PC-3 (cell line): ENCODE measurements at regions not wholly inside any gene's neighbourhood (a gene's known extent, or its start where the extent isn't known, plus 50 kb on each side); places are given as distances from the start of the nearest gene placed in this dataset.

ENCODE experiments used
- ATAC-seq: fragments of 200-7000 bp; cut with Tn5 transposase; 2 replicates; pipeline ENCODE4 v1.9.1; 2020; ENCODE audit warnings: mild to moderate bottlenecking, moderate library complexity
- BruUV-seq: library from RNA; stranded (reverse); fragments of 400-500 nt; replicated peaks from 2 replicates; lab custom pipeline; 2021; lab: Mats Ljungman, UMichigan
- CTCF ChIA-PET: fragments of 300-600 bp; sonication (Branson Sonifier 250); formaldehyde crosslinking; loops from one replicate; lab custom pipeline; 2022; ENCODE audit warnings: antibody characterized with exemption; lab: Charles Lee
- POLR2A ChIA-PET: fragments of 300-600 bp; sonication (Branson Sonifier 250); formaldehyde crosslinking; loops from one replicate; lab custom pipeline; 2022; ENCODE audit warnings: antibody characterized with exemption; ENCODE audit not compliant: unreplicated experiment; lab: Charles Lee
- DNase-seq: peaks from one replicate; pipeline ENCODE4 v3.0.0-alpha.2; 2015
- H2AFZ ChIP-seq: fragments of 300-600 bp; sonication (generic); 2 replicates; pipeline ENCODE4 v1.6.0; 2016; ENCODE audit warnings: antibody characterized with exemption, low read length
- H3F3A ChIP-seq: fragments of 300-600 bp; sonication (generic); one replicate; pipeline ENCODE4 v1.6.0; 2017; ENCODE audit warnings: antibody characterized with exemption, low read length, control low read depth, mild to moderate bottlenecking; ENCODE audit not compliant: unreplicated experiment
- H3K27ac ChIP-seq: fragments of 300-600 bp; sonication (generic); 2 replicates; pipeline ENCODE4 v1.5.1; 2016; ENCODE audit warnings: mild to moderate bottlenecking, low read length
- H3K27me3 ChIP-seq: fragments of 300-600 bp; sonication (generic); 2 replicates; pipeline ENCODE4 v1.6.1; 2016; ENCODE audit warnings: low read length, mixed read lengths
- H3K36me3 ChIP-seq: fragments of 300-600 bp; sonication (generic); 2 replicates; pipeline ENCODE4 v1.6.1; 2016; ENCODE audit warnings: low read depth, mixed run types, low read length, mixed read lengths
- H3K4me1 ChIP-seq: fragments of 300-600 bp; sonication (generic); 2 replicates; pipeline ENCODE4 v1.5.1; 2016; ENCODE audit warnings: low read length; ENCODE audit not compliant: insufficient read depth
- H3K4me2 ChIP-seq: fragments of 300-600 bp; sonication (generic); 2 replicates; pipeline ENCODE4 v1.6.0; 2016; ENCODE audit warnings: low read length
- H3K4me3 ChIP-seq: fragments of 300-600 bp; sonication (generic); 2 replicates; pipeline ENCODE4 v1.5.1; 2016; ENCODE audit warnings: mild to moderate bottlenecking, low read length, mixed read lengths
- H3K79me2 ChIP-seq: fragments of 300-600 bp; sonication (generic); 2 replicates; pipeline ENCODE4 v1.6.1; 2017; ENCODE audit warnings: low read length, mixed read lengths
- H3K9ac ChIP-seq: fragments of 300-600 bp; sonication (generic); 2 replicates; pipeline ENCODE4 v1.6.0; 2016; ENCODE audit warnings: mild to moderate bottlenecking, low read length
- H3K9me2 ChIP-seq: fragments of 300-600 bp; sonication (generic); replicated peaks from 2 replicates; pipeline ENCODE4 v1.6.1; 2016; ENCODE audit warnings: mixed run types, low read length, mixed read lengths
- H3K9me3 ChIP-seq: fragments of 300-600 bp; sonication (generic); 2 replicates; pipeline ENCODE4 v1.6.1; 2016; ENCODE audit warnings: low read length, mixed read lengths
- H4K20me1 ChIP-seq: fragments of 300-600 bp; sonication (generic); 2 replicates; pipeline ENCODE4 v1.6.1; 2016; ENCODE audit warnings: low read length, mixed read lengths
- EZH2 ChIP-seq: fragments of 300-600 bp; sonication (generic); IDR thresholded peaks from one replicate; pipeline ENCODE4 v1.6.1; 2017; ENCODE audit warnings: antibody characterized with exemption, mild to moderate bottlenecking, low read length; ENCODE audit not compliant: unreplicated experiment
- EZH2phosphoT487 ChIP-seq: fragments of 300-600 bp; sonication (generic); IDR thresholded peaks from 2 replicates; pipeline ENCODE4 v1.6.1; 2018; ENCODE audit warnings: mild to moderate bottlenecking, antibody characterized with exemption, low read length, borderline replicate concordance
- intact Hi-C: fragments of 100-400 bp; cut with micrococcal nuclease; formaldehyde crosslinking; loops from 2 replicates; pipeline ENCODE4 v1.9.0; 2023
- TF ChIP-seq, protein P1 (sequence below): fragments of 300-600 bp; sonication (generic); conservative IDR thresholded peaks from 2 replicates; pipeline ENCODE4 v1.5.1; 2017; ENCODE audit warnings: antibody characterized with exemption, low read depth, mild to moderate bottlenecking, low read length

DNA sequence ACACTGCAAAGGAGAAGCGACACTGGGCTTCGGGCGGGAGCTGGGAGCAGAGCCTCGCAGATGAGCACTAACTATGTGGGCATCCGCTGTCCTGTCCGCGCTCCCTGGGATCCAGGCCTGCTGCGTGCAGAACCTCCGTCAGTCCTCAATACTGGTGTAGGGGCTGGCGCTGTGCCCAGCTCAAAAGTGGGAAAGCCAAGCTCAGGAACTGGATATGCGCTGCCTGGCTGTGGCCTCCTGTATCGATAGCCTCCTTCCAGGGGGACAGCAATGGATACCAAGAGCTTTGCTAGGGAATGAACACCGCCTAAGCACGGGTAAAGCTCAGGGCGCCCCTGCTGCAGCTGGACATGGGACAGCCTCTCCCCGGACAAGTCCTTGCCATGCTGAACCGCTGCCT, 270.4 kb downstream of the NSG2 start:
- no peaks in the 10 kb centered on the region for H3K9me3 ChIP-seq
- intact Hi-C loops = loop anchor here (10.0 kb wide), 1 partner anchor 1611 kb away; no protein-coding TSS in a partner anchor
- TF ChIP-seq, protein P1, sequence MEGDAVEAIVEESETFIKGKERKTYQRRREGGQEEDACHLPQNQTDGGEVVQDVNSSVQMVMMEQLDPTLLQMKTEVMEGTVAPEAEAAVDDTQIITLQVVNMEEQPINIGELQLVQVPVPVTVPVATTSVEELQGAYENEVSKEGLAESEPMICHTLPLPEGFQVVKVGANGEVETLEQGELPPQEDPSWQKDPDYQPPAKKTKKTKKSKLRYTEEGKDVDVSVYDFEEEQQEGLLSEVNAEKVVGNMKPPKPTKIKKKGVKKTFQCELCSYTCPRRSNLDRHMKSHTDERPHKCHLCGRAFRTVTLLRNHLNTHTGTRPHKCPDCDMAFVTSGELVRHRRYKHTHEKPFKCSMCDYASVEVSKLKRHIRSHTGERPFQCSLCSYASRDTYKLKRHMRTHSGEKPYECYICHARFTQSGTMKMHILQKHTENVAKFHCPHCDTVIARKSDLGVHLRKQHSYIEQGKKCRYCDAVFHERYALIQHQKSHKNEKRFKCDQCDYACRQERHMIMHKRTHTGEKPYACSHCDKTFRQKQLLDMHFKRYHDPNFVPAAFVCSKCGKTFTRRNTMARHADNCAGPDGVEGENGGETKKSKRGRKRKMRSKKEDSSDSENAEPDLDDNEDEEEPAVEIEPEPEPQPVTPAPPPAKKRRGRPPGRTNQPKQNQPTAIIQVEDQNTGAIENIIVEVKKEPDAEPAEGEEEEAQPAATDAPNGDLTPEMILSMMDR = no peak
- TF ChIP-seq EZH2phosphoT487 (no peak), EZH2 (no peak)
- no peaks in the 10 kb centered on the region for H3F3A ChIP-seq
- H3K36me3 ChIP-seq = no peaks in the 10 kb centered on the region
- H3K4me1 ChIP-seq = no peaks in the 10 kb centered on the region; the same call in 1 of the 2 replicates
- no peak overlapping the region for H3K4me2 ChIP-seq
- no peak overlapping the region for H2AFZ ChIP-seq
- H4K20me1 ChIP-seq = no peaks in the 10 kb centered on the region
- no TSS peak for BruUV-seq
- no peaks in the 10 kb centered on the region for H3K9me2 ChIP-seq
- no peak overlapping the region for H3K9ac ChIP-seq
- no peak for DNase-seq
- peaks cover 47% of the 10 kb centered on the region for H3K27me3 ChIP-seq
- ChIA-PET CTCF (no interaction called here), POLR2A (no interaction called here)
- ATAC-seq = no peak
- H3K79me2 ChIP-seq = no peaks in the 10 kb centered on the region
- no peak overlapping the region for H3K4me3 ChIP-seq
- no peak overlapping the region for H3K27ac ChIP-seq

- ChIA-PET POLR2A (no interaction called here), CTCF (interaction anchor here (1.2 kb wide), 1 partner anchor 296 kb away, joined by 8 read pairs; no protein-coding TSS in a partner anchor)
- H2AFZ ChIP-seq = no peak overlapping the region
- H3K4me3 ChIP-seq = no peak overlapping the region
- H3K36me3 ChIP-seq = no peaks in the 10 kb centered on the region
- DNase-seq (no peak), ATAC-seq (no peak)
- H3K9me2 ChIP-seq = no peaks in the 10 kb centered on the region
- H4K20me1 ChIP-seq = no peaks in the 10 kb centered on the region
- BruUV-seq = no TSS peak
- TF ChIP-seq EZH2phosphoT487 = no peak
- TF ChIP-seq, protein P1 = no peak
- TF ChIP-seq EZH2 = no peak
- H3K9me3 ChIP-seq = no peaks in the 10 kb centered on the region
- no peaks in the 10 kb centered on the region for H3K79me2 ChIP-seq
- no peak overlapping the region for H3K27ac ChIP-seq
- H3F3A ChIP-seq = no peaks in the 10 kb centered on the region
- no peaks in the 10 kb centered on the region; the same call in 1 of the 2 replicates for H3K4me1 ChIP-seq
- intact Hi-C loops = loop anchor here (10.0 kb wide), 1 partner anchor 1612 kb away; no protein-coding TSS in a partner anchor
- no peak overlapping the region for H3K9ac ChIP-seq
- H3K4me2 ChIP-seq = no peak overlapping the region
- H3K27me3 ChIP-seq = peaks cover 47% of the 10 kb centered on the region
Measured at GRCh38 chr5:174316326-174316725, 270.8 kb downstream of the NSG2 start.

DNA sequence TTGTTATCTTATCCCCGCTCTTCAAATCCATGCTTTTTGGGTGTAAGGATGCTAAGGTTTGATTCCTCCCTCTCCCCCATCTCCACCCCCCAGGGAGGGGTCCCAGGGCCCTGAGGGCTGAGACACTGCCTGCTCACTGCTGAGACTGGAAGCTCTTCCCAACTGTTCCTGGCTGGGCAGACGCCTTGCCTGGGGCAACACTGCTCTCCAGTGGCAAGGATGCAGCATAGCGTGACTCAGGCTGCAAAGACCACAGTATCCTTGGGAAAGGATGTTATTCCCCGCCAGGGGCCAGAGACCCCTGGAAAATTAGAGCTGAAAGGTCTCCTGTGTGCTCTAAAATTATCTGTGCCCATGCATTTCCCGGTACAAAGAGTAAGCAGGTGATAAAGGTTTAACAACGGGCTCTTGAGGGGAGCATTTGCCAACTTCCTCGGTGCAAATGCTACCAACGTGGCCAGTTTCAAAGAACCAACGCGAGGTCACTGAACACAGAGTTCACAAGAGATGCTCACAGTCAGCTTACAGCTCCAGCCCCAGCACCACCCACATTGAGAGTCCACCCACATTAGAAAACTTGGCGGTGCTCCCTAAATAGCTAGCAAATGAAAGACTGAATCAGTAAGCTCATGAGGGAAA, 271.9 kb downstream of the NSG2 start:
- POLR2A ChIA-PET = no interaction called here

More for the DNA sequence above, 271.9 kb downstream of the NSG2 start:
- DNase-seq (peak; percentile 80), ATAC-seq (peak; percentile 94)
- Histone ChIP-seq H3K36me3 (no peaks in the 10 kb centered on the region), H3K4me1 (no peaks in the 10 kb centered on the region), H3K9me2 (no peaks in the 10 kb centered on the region), H2AFZ (0 out of 2 replicates have a peak overlapping the region, but pooled peaks have one; percentile 10), H3K27ac (no peak overlapping the region), H3K4me3 (no peak overlapping the region), H3F3A (no peaks in the 10 kb centered on the region), H3K79me2 (no peaks in the 10 kb centered on the region), H4K20me1 (no peaks in the 10 kb centered on the region), H3K9ac (no peak overlapping the region), H3K27me3 (peaks cover 51% of the 10 kb centered on the region), H3K9me3 (no peaks in the 10 kb centered on the region), H3K4me2 (peak overlapping the region; percentile 55)
- intact Hi-C loops = loop anchor here (1.0 to 10.0 kb wide), 2 partner anchors 272 to 1613 kb away; partner anchors contain the start of gene NSG2
- CTCF ChIA-PET = interaction anchor here (0.5 to 1.4 kb wide), 6 partner anchors 272 to 1990 kb away, joined by 3 to 8 read pairs (median 5); partner anchors contain the start of gene NSG2
- TF ChIP-seq EZH2 (no peak), EZH2phosphoT487 (no peak)
- TF ChIP-seq, protein P1 = peak; percentile 97
- BruUV-seq = no TSS peak
